Cardiac muscle cell (in vitro differentiated cells and primary cell): ENCODE measurements at regions not wholly inside any gene's neighbourhood (a gene's known extent, or its start where the extent isn't known, plus 50 kb on each side); places are given as distances from the start of the nearest gene placed in this dataset.

Experiments
- DNase-seq, 2 donors: peaks; one replicate each; pipeline versions ENCODE4 v3.0.0 to v3.0.0-alpha.2; 2010 to 2017; ENCODE audit warnings: low read depth in 1 of 2, low spot score in 1 of 2
- H3K27ac ChIP-seq: fragments of 200-600 bp; sonication (generic); 2 replicates; pipeline ENCODE4 v1.5.1; 2016
- H3K27me3 ChIP-seq: fragments of 200-600 bp; sonication (generic); 2 replicates; pipeline ENCODE4 v1.6.0; 2016; ENCODE audit warnings: control low read depth
- H3K36me3 ChIP-seq: fragments of 200-600 bp; sonication (generic); 2 replicates; pipeline ENCODE4 v1.5.1; 2016; ENCODE audit warnings: control low read depth
- H3K4me1 ChIP-seq: fragments of 200-600 bp; sonication (generic); 2 replicates; pipeline ENCODE4 v1.8.1; 2017; ENCODE audit warnings: low read depth, mild to moderate bottlenecking, mixed run types
- H3K4me3 ChIP-seq: fragments of 200-600 bp; sonication (generic); 2 replicates; pipeline ENCODE4 v1.5.1; 2016; ENCODE audit warnings: mild to moderate bottlenecking
- H3K9me3 ChIP-seq: fragments of 200-600 bp; sonication (generic); 2 replicates; pipeline ENCODE4 v1.5.1; 2017; ENCODE audit warnings: low read depth, mild to moderate bottlenecking, control low read depth
- CTCF ChIP-seq: IDR thresholded peaks from 2 replicates; pipeline ENCODE4 v1.5.1; 2012; ENCODE audit warnings: low read depth, mild to moderate bottlenecking, low read length

GRCh38 chrX:7698248-7698647, 144.7 kb upstream of the VCX start:
- Histone ChIP-seq H3K4me3 (no peak overlapping the region), H3K27ac (no peak overlapping the region), H3K27me3 (no peaks in the 10 kb centered on the region), H3K9me3 (no peaks in the 10 kb centered on the region), H3K36me3 (no peaks in the 10 kb centered on the region), H3K4me1 (no peaks in the 10 kb centered on the region)
- TF ChIP-seq CTCF, result no peak
- DNase-seq, result no peak

- H3K9me3 ChIP-seq, result no peaks in the 10 kb centered on the region
- H3K4me3 ChIP-seq, result no peak overlapping the region
- no peaks in the 10 kb centered on the region for H3K27me3 ChIP-seq
- peak in 1 of 2 donors; percentile 20 for DNase-seq
- H3K27ac ChIP-seq, result no peak overlapping the region
- no peak for TF ChIP-seq CTCF
- no peaks in the 10 kb centered on the region for H3K4me1 ChIP-seq
- H3K36me3 ChIP-seq, result no peaks in the 10 kb centered on the region
These were observed 152.1 kb upstream of the VCX start for GRCh38 chrX:7690842-7691241.

- Histone ChIP-seq H3K4me3 (no peak overlapping the region), H3K9me3 (no peaks in the 10 kb centered on the region), H3K27me3 (no peaks in the 10 kb centered on the region), H3K36me3 (no peaks in the 10 kb centered on the region), H3K27ac (no peak overlapping the region), H3K4me1 (no peaks in the 10 kb centered on the region)
- no peak for TF ChIP-seq CTCF
- no peak for DNase-seq
These were observed 153.1 kb upstream of the VCX start for GRCh38 chrX:7689791-7690412.

GRCh38 chrX:7680181-7680580, 162.8 kb upstream of the VCX start:
- no peaks in the 10 kb centered on the region for H3K27me3 ChIP-seq
- no peak overlapping the region for H3K27ac ChIP-seq
- H3K4me3 ChIP-seq, result no peak overlapping the region
- no peaks in the 10 kb centered on the region for H3K4me1 ChIP-seq
- no peak for DNase-seq
- no peaks in the 10 kb centered on the region for H3K36me3 ChIP-seq
- H3K9me3 ChIP-seq, result no peaks in the 10 kb centered on the region
- no peak for TF ChIP-seq CTCF

GRCh38 chrX:7654316-7654715, 188.7 kb upstream of the VCX start:
- H3K27me3 ChIP-seq, result no peaks in the 10 kb centered on the region
- no peaks in the 10 kb centered on the region for H3K4me1 ChIP-seq

More at GRCh38 chrX:7654316-7654715, 188.7 kb upstream of the VCX start:
- Histone ChIP-seq H3K27ac (no peak overlapping the region), H3K9me3 (no peaks in the 10 kb centered on the region), H3K4me3 (no peak overlapping the region), H3K36me3 (no peaks in the 10 kb centered on the region)
- no peak for DNase-seq
- no peak for TF ChIP-seq CTCF
